Ureter (tissue), 1 donor: ENCODE measurements at regions not wholly inside any gene's neighbourhood (a gene's known extent, or its start where the extent isn't known, plus 50 kb on each side); places are given as distances from the start of the nearest gene placed in this dataset.
"Not testable (repeated sequence)": the region's sequence is repeated elsewhere in the genome, so short reads cannot be mapped to it uniquely, and the experiment has no call there.

Experiments
- DNase-seq: peaks from one replicate; pipeline ENCODE4 v3.0.0-alpha.2; 2020; ENCODE audit warnings: low spot score
- donor health status: DM: yes; HTN: yes; CAD: no.

DNA sequence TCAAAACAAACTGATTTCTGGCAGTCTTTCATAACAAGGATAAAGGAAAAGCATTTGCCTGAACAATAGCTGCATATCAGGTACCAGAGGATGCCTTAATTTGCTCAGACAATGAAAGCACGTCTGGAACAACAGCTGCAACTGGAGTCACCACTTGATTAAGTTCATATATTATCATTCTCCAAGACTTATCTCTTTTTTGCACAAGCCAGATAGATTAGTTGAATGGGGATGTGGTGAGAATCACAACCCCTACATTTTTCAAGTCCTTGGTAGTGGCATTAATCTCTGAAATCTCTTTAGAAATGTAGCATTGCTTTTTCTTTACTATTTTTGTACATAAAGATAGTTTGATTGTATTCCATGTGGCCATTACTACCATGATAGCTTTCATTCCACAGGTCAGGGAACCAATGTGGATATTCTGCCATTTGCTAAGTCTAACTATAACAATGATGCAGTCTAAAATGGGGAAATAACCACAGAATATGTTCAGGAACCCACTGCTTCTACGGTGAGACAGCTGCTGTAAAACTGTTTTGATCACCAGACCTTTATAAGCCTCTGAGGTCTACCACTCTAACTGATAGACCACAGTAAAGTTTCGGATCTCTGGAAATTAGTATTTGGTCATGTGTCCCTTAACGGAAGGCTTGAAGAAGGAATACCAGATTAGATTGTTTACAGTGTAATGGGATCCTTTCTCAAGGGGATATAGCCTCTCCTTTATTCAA, 1176.2 kb downstream of the DNAJB9 start:
- no peak for DNase-seq

DNA sequence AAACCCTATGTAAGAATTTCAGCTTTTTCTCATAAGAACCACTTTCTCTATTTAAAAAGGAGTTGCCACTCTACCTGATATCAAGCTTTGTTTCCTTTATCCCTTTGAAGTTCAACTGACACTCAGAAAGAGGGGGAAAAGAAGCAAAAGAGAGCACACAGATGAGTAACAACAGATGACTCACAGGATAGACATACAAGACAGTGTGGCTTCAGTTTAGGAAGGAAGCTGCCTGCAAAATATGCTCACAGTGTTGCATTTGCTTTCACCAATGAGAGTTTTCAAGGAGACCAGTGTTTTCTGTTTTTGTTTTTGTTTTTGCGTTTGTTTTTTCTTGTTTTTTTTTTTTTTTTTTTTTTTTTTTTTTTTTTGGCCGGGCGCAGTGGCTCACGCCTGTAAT, 1181.6 kb downstream of the DNAJB9 start:
- no peak for DNase-seq

DNA sequence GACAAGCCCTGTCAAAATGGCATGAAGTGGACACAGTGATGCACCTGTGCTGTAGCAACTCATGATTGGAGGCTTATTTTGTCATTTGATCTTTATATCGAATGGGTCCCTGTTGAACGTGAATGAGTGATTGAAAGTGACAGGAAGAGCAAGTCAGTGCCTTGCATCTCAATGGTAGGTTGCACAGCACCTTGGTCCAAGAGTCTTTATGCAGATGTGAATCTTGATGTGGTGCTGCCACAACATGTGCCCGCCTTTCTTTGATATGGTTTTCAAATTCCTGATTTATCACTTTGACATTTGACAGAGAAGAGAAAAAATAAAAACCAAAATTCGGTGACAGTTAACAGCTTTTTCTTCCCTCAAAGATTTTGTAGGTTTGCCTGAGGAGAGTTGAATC, 1182.4 kb downstream of the DNAJB9 start:
- DNase-seq: no peak

DNA sequence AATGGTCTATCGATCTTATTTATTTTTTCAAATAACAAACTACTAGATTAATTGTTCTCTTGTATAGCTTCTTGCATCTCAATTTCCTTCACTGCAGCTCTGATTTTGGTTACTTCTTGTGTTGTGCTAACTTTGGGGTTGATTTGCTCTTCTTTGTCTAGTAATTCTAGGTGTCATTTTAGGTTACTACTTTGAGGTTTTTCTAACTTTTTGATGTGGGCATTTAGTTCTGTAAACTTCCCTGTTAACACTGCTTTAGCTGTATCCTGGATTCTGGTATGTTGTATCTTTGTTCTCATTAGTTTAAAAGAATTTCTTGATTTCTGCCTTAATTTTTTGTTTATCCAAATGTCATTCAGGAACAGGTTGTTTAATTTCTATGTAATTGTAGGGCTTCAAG, 1188.0 kb downstream of the DNAJB9 start:
- no peak for DNase-seq

DNA sequence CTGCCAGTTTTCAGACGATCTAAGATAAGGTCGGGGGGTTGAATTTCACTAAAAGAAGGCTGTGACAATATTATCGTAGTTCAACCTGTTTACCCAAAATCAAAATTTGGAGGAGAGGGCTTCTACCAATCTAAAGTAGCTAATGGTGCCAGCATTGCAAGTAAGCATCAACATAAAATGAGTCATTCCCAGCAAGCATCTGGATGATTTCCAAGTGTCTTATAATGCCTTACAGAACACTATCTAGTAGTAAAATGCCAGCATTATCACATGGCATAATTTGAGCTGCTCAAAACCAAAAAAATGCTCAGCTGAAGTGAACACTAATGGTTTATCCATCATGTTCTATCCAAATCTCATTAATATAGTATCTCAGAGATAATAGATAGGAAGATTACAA, 1193.9 kb downstream of the DNAJB9 start:
- no peak for DNase-seq

DNA sequence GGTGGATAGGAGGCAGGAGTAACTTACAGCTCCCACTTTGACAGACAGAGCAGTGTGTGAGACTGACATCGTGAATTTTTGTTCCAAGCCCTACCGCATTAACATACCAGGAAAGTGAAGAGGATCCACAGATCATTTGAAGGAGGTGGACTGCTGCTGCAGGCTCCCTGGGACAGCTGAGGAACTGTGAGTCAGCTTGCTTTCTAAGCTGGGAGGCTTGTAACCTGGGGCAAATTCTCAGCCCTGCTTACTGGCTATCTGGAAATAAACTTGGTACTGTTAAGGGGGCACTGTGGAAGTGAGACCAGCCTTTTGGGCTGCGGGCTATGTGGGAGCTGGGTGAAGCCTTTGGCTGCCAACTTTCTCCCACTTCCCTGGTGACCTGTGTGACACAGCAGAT, 1202.5 kb downstream of the DNAJB9 start:
- no peak for DNase-seq

DNA sequence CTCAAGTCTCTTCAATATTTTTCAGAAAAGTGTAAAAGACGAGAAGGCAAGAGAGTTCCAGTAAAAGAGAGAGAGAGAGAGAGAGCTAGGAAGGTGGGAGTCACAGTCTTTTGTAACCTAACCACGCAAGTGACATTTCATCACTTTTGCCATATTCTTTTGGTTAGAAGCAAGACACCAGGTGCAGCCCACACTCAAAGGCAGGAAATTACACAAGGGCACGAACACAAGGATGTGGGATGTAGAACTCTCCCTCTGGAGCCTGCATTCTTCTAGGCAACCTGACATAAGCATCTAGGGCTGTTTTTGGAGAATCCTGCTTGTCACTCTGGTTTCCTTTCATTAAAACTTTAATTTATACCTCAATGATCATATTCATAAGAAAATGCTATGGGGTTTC, 1213.1 kb downstream of the DNAJB9 start:
- DNase-seq: no peak

DNA sequence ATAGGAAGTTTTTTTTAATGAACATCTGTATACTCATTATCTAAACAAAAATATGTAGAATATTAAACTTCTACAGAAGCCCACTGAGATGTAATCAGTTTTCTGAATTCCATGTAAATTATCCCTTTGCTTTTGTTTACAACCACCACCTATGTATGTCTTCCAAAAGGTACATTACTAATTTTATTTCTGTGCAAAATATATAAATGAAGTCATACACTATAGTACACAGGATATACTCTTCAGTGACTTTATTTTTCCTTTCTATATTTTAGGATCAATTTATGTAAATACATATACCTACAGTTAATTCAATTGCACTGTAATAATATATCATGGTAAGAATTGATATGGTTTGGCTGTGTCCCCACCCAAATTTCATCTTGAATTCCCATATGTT, 1236.9 kb downstream of the DNAJB9 start:
- no peak for DNase-seq

DNA sequence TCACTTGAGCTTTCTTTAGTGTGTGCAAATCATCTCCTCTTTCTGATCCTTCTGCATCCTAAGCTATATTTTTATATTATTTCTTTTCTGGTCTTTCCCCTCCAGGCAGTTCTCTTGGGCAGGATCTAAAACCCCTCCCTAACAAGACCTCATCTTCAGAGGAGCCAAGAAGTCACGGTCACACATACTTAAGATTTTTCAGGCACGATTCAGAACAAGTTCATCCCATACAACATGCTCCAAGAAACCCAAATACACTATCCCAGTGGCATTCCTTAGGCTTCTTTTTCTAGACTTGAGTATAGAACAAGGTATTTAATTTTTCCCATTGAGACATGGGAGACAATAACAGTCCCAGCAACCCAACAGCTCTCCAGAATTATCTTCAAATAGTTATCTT, 1251.5 kb downstream of the DNAJB9 start:
- DNase-seq: no peak

DNA sequence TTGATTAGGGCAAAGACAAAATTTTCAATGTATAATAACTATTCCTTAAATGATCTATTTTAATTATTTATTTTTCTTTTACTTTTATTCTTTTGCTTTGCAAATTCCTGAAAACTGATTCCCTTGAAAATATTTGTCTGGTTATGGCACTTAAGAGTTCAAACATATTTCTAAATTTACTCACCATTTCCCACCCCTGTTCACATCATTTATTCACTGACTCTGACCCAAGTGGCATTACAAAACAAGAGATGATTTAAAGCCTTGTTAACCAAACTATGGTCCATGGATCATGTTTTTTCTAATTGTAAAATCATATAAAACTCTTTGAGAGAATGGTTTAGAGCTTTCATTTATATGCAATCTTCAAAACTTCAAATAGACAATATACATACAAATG, 1256.1 kb upstream of the LRRN3 start:
- no peak for DNase-seq

DNA sequence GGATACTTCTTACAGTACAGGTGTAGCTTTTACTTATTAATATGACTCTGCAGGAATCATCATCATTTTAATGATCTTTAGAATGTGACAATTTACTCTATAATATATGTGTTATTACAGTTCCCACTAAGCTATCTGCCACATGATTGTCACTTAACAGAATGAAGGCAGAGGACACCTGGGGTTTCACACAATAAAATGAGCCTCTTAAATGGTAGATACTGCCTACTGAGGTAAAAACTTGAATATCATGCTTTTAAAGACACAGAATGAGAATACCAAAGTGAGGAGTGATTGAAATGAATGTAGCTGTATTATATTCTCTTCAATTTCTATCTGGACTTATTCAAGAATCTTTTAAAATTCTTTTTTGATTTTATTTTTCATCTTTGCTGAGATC, 1255.3 kb upstream of the LRRN3 start:
- no peak for DNase-seq

DNA sequence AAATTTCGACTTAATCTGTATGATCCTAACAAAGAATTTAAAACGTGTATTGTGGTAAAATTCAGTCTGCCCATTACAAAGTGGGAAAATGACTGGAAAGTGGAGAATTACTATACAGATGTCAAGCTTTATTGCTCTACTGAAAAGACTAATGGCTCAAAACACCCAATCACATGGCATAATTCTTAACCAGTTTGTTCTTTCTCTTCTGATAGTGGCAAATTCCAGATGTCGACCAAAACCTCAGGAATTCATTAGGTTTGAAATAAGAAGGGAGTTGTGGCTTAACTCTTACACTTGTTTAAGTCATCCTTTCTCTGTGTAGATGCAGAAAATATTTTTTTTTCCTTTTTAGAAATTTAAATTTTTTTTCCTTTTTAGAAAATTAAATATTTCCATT, 1254.9 kb upstream of the LRRN3 start:
- DNase-seq: no peak

DNA sequence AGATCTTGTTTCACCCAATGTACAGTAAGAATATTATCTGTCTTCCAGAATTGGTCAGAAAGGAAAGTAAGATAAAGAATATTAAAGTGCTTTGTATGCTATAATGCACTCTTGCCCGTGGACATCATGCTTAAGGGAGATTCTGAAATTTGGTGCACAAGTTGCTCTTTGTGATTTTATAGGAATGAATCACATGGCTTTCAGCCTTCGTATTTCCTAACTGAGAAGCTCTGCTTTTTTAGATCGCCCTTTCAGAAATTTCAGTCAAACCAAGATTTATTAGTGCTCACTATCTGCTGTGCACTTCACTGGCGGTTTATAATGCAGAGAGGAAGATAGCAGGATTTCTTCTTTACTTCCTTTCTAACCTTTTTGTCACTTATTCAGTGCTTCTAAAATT, 1248.5 kb upstream of the LRRN3 start:
- no peak for DNase-seq

DNA sequence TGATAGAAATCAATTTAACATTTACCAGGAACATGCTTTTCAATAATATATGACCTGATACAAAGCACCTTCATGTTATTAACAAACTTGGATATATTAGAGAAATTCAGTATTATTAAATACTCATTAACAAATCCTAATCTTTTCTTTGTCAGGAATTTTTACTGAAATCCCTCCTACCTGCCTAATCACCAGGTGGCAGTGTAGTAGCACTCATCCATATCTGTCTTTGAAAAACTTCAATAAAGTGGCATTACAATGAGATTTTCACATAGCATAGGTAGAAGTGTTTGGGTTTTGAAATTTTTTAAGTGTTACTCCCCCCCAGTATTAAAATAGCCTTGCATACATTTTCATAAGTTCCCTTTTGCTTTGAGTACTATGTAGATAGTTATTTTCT, 1246.6 kb upstream of the LRRN3 start:
- no peak for DNase-seq

DNA sequence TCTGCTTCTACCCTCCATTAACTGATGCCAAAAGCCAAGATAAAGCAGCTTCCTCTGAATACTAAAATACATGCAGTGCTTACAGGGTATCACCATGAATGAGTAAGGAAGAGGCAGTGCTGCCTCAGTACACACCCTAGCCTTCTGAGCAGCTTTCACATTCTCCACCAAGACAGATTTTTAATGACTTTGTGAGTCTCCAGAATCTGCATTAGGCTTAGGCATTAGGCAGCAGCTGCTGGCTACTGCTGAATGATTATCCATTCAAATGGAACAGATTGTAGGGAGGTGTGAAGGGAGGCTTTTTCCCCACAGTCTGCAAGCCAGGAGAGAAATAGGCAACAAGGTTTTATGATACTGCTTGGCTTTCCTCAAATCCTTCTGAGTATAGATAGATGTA, 1226.7 kb upstream of the LRRN3 start:
- no peak for DNase-seq

DNA sequence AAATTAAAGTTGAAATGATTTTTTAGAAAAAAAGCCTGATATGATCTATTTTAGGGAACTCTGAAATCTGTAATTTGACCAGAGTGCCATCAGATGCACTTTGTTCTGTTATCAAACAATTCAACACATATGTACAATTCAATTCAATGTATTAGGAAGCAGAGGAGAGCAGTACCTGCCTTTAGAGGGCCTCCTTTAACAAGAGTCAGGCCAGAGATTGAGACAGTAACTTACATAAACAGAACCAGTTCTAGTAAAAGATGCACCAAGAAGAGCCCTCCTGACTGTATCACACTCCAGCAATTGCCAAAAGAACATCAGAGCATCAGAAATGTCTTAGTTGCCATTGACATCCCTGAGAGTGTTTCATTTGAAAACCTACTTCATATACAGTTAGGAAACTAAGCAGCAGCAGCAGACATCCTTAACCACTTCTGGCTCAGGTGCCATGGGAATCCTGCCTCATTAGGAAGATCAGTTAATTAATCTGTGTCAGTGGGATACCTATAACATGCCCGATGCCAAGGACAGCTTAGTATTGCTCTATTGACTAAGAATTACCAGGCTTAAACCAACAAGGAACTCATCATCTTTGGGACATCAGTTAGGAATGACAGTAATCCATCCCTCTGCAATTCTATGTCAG, 1222.6 kb upstream of the LRRN3 start:
- no peak for DNase-seq

DNA sequence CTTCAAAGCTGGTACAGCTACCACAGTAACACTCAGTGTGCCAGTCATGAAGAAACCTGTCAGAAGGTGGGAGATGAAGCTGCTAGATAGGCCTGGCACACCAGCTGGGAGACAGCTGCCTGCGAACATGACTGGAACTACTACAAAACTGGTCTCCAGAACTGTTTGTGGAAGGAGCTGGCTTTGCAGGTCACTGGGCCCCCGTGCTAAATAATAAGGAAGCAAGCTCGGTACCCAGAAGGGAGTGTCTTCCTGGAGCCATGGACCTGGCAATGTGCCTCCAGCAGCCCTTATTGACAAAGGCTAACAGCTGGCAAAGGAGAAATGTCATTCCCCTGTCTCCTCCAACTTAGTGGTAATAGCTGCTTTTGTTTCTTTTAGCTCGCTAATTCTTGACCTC, 1217.6 kb upstream of the LRRN3 start:
- peak; percentile 43 for DNase-seq

DNA sequence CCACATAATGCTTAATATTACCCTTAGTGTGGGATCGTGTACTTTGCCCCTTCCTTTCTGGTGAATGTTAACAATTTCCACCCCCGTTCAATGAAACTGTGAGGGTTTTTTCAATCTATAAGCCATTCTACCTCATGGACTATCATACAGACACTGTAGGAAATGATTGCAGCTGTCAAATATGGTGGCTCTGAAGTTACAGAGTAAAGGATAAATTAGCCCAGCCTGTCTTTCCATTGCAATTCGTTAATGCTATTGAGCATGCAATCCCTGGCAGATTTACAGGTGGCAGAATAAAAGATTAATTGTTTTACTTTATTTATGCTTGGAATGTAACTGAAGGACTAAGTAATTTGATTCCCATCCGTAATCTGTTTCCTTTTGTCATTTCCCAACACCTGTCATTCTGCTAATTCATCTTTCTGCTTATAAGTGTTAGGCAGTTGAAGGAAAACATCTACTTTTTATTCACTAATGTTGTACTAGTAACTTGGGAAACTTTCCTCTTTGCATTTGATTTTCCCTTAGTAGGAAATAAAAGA, 1211.6 kb upstream of the LRRN3 start:
- no peak for DNase-seq

DNA sequence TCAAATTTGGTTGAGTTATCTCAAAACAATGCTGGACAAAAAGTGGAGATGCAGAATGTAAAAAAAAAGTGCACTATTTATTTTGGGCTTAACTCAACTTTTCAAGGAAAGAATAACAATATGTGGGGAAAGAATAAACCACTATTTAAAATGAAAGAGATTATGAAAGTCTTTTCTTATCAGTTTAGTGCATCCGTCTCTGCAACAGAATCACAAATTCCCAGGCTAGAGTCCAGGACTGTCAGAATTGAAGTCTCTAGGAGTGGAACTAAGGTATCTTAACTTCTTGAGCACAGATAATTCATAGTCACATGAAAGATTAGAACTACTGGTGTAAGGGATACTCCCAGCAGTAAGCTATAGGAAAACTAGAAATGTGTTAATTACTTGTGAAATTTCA, 1200.3 kb upstream of the LRRN3 start:
- DNase-seq: no peak

DNA sequence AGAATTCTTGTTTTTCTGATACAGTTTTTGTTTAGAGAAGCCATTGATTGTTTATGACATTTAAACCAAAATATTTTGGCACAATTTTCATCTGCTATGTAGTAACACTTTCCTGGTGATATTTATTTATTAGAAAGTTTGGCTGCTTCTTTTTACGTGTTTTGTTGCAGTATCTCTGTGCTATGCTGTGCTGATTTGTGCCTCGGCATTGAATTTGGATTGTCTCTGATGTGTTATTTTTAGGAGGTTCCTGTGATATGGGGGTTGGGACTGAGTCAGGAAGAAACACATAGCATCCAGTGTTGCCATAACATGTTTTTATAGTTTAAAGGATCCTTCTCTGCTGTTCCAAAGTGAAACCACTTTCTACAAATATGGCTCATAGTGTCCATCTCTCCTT, 1197.7 kb upstream of the LRRN3 start:
- no peak for DNase-seq

DNA sequence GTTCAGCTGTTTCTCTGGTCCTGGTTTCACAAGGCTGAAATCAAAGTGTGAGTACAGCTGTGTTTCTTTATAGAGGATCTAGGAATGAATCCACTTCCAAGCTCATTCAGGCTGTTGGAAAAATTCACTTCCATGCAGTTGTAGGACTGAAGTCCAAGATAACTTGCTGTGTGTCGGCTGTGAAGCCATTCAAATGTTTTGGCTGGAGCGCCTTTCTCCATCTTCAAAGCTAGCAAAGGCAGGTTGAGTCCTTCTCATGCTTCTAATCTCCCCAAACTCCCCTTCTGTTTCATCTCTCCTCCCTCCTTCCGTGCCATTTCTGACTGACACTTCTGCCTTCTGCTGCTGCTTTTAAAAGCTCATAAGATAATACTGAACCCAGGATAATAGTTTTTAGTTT, 1195.4 kb upstream of the LRRN3 start:
- DNase-seq: no peak

DNA sequence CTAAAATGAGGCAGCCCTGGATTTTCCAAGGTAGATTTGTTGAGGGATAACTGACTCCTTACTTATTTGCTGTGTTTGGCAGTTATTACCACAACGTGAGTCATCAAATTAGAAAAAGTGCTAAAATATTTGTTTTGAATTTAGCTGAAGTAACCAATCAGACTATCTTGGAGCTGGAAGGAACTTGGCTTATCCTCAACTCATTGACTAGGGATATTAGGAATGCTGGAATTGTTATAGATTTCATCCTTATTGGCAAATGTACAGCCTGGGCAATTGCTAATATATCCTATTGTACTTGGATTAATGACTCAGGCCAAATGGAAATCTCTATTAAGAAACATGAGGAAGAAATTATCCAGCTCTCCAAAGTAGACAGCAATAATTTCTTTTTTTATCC, 1189.0 kb upstream of the LRRN3 start:
- no peak for DNase-seq

DNA sequence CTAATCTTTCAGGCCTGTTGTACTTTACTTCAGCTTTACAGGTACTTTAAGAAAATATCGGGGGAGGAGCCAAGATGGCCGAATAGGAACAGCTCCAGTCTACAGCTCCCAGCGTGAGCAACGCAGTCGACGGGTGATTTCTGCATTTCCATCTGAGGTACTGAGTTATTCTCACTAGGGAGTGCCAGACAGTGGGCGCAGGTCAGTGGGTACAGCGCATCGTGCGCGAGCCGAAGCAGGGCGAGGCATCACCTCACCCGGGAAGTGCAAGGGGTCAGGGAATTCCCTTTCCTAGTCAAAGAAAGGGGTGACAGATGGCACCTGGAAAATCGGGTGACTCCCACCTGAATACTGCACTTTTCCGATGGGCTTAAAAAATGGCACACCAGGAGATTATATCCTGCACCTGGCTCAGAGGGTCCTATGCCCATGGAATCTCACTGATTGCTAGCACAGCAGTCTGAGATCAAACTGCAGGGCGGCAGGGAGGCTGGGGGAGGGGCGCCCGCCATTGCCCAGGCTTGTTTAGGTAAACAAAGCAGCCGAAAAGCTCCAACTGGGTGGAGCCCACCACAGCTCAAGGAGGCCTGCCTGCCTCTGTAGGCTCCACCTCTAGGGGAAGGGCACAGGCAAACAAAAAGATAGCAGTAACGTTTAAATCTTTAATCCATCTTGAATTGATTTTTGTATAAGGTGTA, 1185.4 kb upstream of the LRRN3 start:
- DNase-seq: not testable (repeated sequence)
